Sigmoid colon (tissue), 4 donors: ENCODE measurements at regions not wholly inside any gene's neighbourhood (a gene's known extent, or its start where the extent isn't known, plus 50 kb on each side); places are given as distances from the start of the nearest gene placed in this dataset.

Experiments used
- EP300 ChIP-seq, 4 donors: sonication (generic); formaldehyde crosslinking; IDR thresholded peaks; one replicate each; pipeline ENCODE4 v1.6.1; 2017; ENCODE audit warnings: antibody characterized with exemption in 4 of 4
- POLR2A ChIP-seq, 2 donors: fragments of 450-650 bp; IDR thresholded peaks; one replicate each; pipeline ENCODE4 v1.6.1; 2016; ENCODE audit warnings: antibody characterized with exemption in 2 of 2, mild to moderate bottlenecking in 2 of 2, moderate library complexity in 2 of 2
- TF ChIP-seq, protein P1 (sequence below), 4 experiments: fragments of 450-650 bp in 3 of 4; fragments of 200-600 bp in 1 of 4; IDR thresholded peaks; one replicate each; pipeline ENCODE4 v1.5.1; 2016 to 2019; ENCODE audit warnings: antibody characterized with exemption in 4 of 4, mild to moderate bottlenecking in 3 of 4, moderate library complexity in 2 of 4

DNA sequence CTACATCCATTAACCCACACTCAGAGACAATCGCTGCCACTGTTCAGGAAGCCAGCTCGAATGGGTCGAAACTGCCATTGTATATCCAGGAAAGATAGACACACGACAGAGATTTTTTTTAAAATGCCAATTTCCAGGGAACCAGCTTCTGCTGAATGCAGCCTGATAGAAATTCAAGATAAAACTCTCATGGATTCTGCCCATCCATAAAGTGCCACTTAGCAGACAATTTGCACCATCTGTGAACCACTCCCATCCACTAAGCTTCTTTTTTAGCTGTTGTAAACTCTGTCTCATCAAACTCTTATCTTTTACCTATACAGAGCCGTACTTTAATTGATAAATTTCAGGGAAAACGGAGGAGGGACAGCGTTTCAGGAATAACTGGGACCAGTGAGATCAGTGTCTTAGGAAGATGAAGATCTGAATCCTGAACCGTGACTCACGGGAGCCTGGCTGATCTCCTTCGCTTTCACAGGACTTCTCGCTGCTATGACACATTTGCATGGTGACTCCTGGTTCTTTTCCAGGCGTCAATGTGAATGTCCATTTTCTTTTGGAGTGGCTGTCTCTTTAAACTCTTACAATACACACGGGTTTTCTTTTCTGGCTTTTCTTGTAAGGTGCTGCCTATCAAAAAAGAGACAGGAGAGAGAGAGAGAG lies 103.4 kb downstream of the FAM204A start:
- TF ChIP-seq POLR2A (IDR thresholded peaks at IDR 0.05) (no peak), EP300 (IDR thresholded peaks at IDR 0.05) (no peak)
- TF ChIP-seq, protein P1, sequence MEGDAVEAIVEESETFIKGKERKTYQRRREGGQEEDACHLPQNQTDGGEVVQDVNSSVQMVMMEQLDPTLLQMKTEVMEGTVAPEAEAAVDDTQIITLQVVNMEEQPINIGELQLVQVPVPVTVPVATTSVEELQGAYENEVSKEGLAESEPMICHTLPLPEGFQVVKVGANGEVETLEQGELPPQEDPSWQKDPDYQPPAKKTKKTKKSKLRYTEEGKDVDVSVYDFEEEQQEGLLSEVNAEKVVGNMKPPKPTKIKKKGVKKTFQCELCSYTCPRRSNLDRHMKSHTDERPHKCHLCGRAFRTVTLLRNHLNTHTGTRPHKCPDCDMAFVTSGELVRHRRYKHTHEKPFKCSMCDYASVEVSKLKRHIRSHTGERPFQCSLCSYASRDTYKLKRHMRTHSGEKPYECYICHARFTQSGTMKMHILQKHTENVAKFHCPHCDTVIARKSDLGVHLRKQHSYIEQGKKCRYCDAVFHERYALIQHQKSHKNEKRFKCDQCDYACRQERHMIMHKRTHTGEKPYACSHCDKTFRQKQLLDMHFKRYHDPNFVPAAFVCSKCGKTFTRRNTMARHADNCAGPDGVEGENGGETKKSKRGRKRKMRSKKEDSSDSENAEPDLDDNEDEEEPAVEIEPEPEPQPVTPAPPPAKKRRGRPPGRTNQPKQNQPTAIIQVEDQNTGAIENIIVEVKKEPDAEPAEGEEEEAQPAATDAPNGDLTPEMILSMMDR (IDR thresholded peaks at IDR 0.05): no peak
